ENCODE measurements at regions not wholly inside any gene's neighbourhood (a gene's known extent, or its start where the extent isn't known, plus 50 kb on each side); places are given as distances from the start of the nearest gene placed in this dataset.

- TF ChIP-seq EZH2 (IDR thresholded peaks at IDR 0.05; ENCODE audit: insufficient read depth, poor library complexity, severe bottlenecking) (no peak), EZH2phosphoT487 (IDR thresholded peaks at IDR 0.05; ENCODE audit: insufficient read depth, low read depth) (no peak)
These were observed 568.3 kb upstream of the TLE4 start for GRCh38 chr9:79003514-79003913.

Measured in GM23248 (cell line).